CD8-positive, alpha-beta memory T cell (primary cell): ENCODE measurements at regions not wholly inside any gene's neighbourhood (a gene's known extent, or its start where the extent isn't known, plus 50 kb on each side); places are given as distances from the start of the nearest gene placed in this dataset.

Experiments used
- CTCF ChIA-PET: fragments of 350-600 bp; sonication (Branson Sonifier 250); formaldehyde crosslinking; loops from one replicate; lab custom pipeline; 2021; ENCODE audit warnings: antibody characterized with exemption; lab: Charles Lee
- POLR2A ChIA-PET: fragments of 350-600 bp; sonication (Branson Sonifier 250); formaldehyde crosslinking; loops from one replicate; lab custom pipeline; 2021; ENCODE audit warnings: antibody characterized with exemption; lab: Charles Lee
- DNase-seq, 5 donors: peaks; one replicate each; pipeline versions ENCODE4 v3.0.0 to v3.0.0-alpha.2; 2020 to 2022; ENCODE audit warnings: mixed read lengths in 1 of 5
- H3K27ac ChIP-seq: one replicate; pipeline ENCODE4 v1.7.0; 2013; ENCODE audit warnings: low read depth, mild to moderate bottlenecking, low read length, moderate library complexity
- H3K27me3 ChIP-seq: 2 replicates; pipeline ENCODE4 v1.7.0; 2013; ENCODE audit warnings: low read length, mild to moderate bottlenecking; ENCODE audit not compliant: insufficient read depth, poor library complexity, severe bottlenecking
- H3K36me3 ChIP-seq: 2 replicates; pipeline ENCODE4 v1.7.0; 2013; ENCODE audit warnings: mild to moderate bottlenecking, low read length, moderate library complexity; ENCODE audit not compliant: insufficient read depth
- H3K4me1 ChIP-seq: 2 replicates; pipeline ENCODE4 v1.7.0; 2013; ENCODE audit warnings: mild to moderate bottlenecking, low read length, moderate library complexity; ENCODE audit not compliant: insufficient read depth
- H3K4me3 ChIP-seq: 2 replicates; pipeline ENCODE4 v1.7.0; 2013; ENCODE audit warnings: mild to moderate bottlenecking, low read length
- H3K9me3 ChIP-seq: 2 replicates; pipeline ENCODE4 v1.7.0; 2013; ENCODE audit warnings: mild to moderate bottlenecking, low read length
- H3K27ac Mint-ChIP-seq, 8 donors: one replicate each; pipeline ENCODE4 v1.8.0; 2020 to 2021; ENCODE audit warnings: mixed read lengths in 8 of 8, mild to moderate bottlenecking in 6 of 8, inconsistent platforms in 3 of 8, moderate library complexity in 3 of 8
- H3K27me3 Mint-ChIP-seq, 2 donors: one replicate each; pipeline ENCODE4 v1.8.0; 2020 to 2021; ENCODE audit warnings: mixed read lengths in 2 of 2, mild to moderate bottlenecking in 1 of 2, moderate library complexity in 1 of 2
- H3K36me3 Mint-ChIP-seq, 3 donors: one replicate each; pipeline ENCODE4 v1.8.0; 2020 to 2021; ENCODE audit warnings: mixed read lengths in 3 of 3, inconsistent platforms in 1 of 3, mild to moderate bottlenecking in 1 of 3
- H3K4me1 Mint-ChIP-seq, 3 donors: one replicate each; pipeline ENCODE4 v1.8.0; 2020 to 2021; ENCODE audit warnings: mixed read lengths in 3 of 3, inconsistent platforms in 1 of 3, mild to moderate bottlenecking in 1 of 3
- H3K4me3 Mint-ChIP-seq, 7 donors: one replicate each; pipeline ENCODE4 v1.8.0; 2020 to 2021; ENCODE audit warnings: mixed read lengths in 7 of 7, mild to moderate bottlenecking in 6 of 7, moderate library complexity in 4 of 7, inconsistent platforms in 2 of 7
- H3K9me3 Mint-ChIP-seq, 5 donors: one replicate each; pipeline ENCODE4 v1.8.0; 2020 to 2022; ENCODE audit warnings: mixed read lengths in 5 of 5, mild to moderate bottlenecking in 3 of 5, moderate library complexity in 2 of 5, inconsistent platforms in 1 of 5

DNA sequence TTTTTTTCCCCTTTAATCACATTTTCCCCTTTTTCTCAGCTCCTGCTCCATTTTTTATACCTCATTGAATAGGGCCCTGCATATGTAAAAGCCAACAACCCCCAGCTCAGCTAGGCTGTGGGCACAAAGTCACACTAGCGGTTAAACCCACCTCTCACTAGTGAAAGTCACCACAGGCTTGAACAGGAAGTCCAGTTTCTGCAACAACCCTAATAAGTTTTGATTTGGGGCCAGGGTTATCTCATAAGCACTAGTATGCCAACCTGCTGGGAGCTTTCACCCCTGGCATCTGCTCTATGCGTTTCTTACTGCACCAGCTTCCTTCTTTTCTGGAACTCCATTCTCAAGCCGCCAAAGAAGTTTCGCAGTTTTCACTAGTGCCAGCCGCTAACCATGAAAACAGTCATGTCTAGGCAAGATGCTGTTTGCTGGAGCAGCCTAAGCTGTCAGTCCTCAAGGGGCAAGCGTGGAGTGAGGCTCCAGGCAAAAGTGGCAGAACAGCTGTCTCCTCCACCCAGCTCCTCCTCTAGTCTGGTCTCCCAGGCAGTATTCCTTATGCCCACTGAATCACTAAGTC, 197.0 kb upstream of the MEIS1 start:
- peaks cover 0 to 7% (median 0%) of the 10 kb centered on the region in 5 donors for H3K9me3 Mint-ChIP-seq
- no peak overlapping the region for H3K4me3 Mint-ChIP-seq
- H3K36me3 Mint-ChIP-seq, result no peaks in the 10 kb centered on the region
- Histone ChIP-seq H3K4me3 (no peak overlapping the region), H3K4me1 (no peaks in the 10 kb centered on the region), H3K27me3 (no peaks in the 10 kb centered on the region), H3K27ac (no peak overlapping the region), H3K36me3 (no peaks in the 10 kb centered on the region), H3K9me3 (no peaks in the 10 kb centered on the region)
- H3K27ac Mint-ChIP-seq, result no peak overlapping the region
- H3K27me3 Mint-ChIP-seq, result no peaks in the 10 kb centered on the region
- CTCF ChIA-PET, result no interaction called here
- no peak for DNase-seq
- H3K4me1 Mint-ChIP-seq, result no peaks in the 10 kb centered on the region
- POLR2A ChIA-PET, result no interaction called here

DNA sequence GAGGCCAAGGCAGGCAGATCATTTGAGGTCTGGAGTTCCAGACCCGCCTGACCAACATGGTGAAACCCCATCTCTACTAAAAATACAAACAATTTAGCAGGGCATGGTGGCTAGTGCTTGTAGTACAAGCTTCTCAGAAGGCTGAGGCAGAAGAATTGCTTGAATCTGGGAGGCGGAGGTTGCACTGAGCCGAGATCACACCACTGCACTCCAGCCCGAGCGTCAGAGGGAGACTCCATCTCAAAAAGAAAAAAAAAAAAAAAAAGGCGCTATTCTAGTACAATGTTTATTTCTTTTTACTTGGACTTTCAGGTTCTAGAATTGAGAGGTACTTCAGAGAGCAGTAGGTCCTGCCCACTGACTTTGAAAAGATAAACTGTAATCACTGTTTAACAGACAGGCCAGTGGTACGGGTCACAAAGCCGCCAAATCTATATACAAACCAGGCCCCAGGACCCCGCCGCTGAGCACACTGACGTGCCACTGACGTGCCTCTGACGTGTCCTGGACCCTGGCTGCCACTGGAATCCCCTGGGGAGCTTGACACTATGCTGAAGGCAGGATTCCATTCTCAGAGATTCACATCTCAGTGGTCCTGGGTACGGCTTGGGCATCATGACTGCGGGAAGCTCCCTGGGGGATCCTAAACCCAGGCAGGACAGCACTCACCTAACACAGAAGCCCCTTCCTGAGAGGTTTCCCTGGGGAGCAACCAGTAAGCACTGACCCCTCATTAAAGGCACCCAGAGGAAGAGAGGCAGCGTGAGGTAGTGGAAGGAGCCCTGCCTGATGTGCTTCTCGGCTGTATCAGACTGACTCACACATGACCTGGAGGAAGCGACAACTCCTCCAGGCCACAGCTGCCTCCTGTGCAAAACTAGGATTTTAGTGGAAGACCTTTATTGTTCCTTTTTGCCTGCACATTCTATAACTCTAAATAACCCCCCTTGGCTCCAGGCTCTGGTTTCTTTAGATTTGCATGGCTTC, 197.8 kb upstream of the MEIS1 start:
- Histone ChIP-seq H3K27me3 (no peaks in the 10 kb centered on the region), H3K4me1 (no peaks in the 10 kb centered on the region), H3K27ac (no peak overlapping the region), H3K4me3 (no peak overlapping the region), H3K36me3 (no peaks in the 10 kb centered on the region), H3K9me3 (no peaks in the 10 kb centered on the region)
- Mint-ChIP-seq H3K4me3 (no peak overlapping the region), H3K36me3 (no peaks in the 10 kb centered on the region), H3K9me3 (peaks cover 0 to 7% (median 1%) of the 10 kb centered on the region in 5 donors), H3K27ac (no peak overlapping the region), H3K27me3 (no peaks in the 10 kb centered on the region), H3K4me1 (no peaks in the 10 kb centered on the region)
- ChIA-PET POLR2A (no interaction called here), CTCF (no interaction called here)
- no peak for DNase-seq

DNA sequence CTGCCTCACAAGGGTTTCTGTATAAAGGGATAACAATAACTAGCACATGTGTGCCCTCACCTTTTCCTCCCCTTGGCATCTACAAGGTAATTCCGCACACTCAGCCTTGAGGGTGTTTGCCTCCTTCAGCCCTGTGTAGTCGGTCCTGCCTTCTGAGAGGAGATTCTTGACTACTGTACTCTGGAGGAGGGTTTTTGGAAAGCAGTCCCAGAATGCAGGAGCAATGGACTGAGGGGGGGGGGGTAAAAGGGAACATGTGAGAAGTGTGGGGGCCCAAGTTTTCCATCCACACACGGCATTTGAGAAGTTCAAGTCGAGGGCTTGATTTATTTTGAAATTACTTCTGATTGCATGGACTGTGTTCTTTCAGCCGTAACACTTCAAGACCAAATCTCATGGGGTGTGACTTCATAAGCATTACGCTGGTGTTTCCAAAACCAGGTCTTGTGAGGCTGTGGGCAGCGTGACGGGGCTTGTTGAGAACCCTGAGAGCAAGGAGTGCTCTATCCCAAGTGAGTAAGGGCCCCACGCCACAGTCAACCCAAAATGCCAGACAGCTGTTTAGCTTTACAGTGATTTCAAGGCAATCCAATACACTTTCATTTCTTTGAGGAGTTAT, 198.7 kb upstream of the MEIS1 start:
- no peaks in the 10 kb centered on the region for H3K4me1 ChIP-seq
- CTCF ChIA-PET, result no interaction called here
- no peaks in the 10 kb centered on the region for H3K27me3 ChIP-seq
- no peaks in the 10 kb centered on the region for H3K36me3 ChIP-seq
- no peaks in the 10 kb centered on the region for H3K36me3 Mint-ChIP-seq
- H3K9me3 ChIP-seq, result no peaks in the 10 kb centered on the region
- H3K27ac Mint-ChIP-seq, result no peak overlapping the region
- H3K4me1 Mint-ChIP-seq, result no peaks in the 10 kb centered on the region
- no peak for DNase-seq
- no peak overlapping the region for H3K27ac ChIP-seq
- H3K27me3 Mint-ChIP-seq, result no peaks in the 10 kb centered on the region
- POLR2A ChIA-PET, result no interaction called here
- H3K4me3 Mint-ChIP-seq, result no peak overlapping the region
- H3K9me3 Mint-ChIP-seq, result peaks cover 0 to 7% (median 3%) of the 10 kb centered on the region in 5 donors
- no peak overlapping the region for H3K4me3 ChIP-seq

DNA sequence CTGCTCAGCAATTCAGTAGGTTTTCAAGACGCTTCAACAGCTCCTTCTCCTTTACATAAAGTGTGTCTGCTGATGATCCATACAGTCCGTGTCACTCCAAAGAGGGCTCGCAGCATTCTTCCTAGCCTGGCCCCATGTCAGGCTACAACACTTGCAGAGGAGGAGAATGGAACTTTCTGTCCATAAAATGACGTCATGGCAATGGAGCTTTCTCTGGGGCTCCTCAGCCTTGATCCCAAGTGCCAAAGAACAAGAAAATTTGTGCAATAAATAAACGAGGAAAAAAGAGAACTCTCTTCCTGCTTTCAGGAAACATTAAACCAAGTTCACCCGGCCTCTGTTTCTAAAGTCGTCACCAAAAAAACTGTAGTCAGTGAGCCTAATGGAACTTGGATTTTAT, 199.5 kb upstream of the MEIS1 start:
- Mint-ChIP-seq H3K27me3 (no peaks in the 10 kb centered on the region), H3K27ac (no peak overlapping the region), H3K36me3 (no peaks in the 10 kb centered on the region), H3K9me3 (peaks cover 0 to 7% (median 3%) of the 10 kb centered on the region in 5 donors), H3K4me3 (no peak overlapping the region), H3K4me1 (no peaks in the 10 kb centered on the region)
- Histone ChIP-seq H3K4me3 (no peak overlapping the region), H3K27ac (no peak overlapping the region), H3K36me3 (no peaks in the 10 kb centered on the region), H3K4me1 (no peaks in the 10 kb centered on the region), H3K27me3 (no peaks in the 10 kb centered on the region), H3K9me3 (no peaks in the 10 kb centered on the region)
- POLR2A ChIA-PET, result no interaction called here
- CTCF ChIA-PET, result no interaction called here
- no peak for DNase-seq

DNA sequence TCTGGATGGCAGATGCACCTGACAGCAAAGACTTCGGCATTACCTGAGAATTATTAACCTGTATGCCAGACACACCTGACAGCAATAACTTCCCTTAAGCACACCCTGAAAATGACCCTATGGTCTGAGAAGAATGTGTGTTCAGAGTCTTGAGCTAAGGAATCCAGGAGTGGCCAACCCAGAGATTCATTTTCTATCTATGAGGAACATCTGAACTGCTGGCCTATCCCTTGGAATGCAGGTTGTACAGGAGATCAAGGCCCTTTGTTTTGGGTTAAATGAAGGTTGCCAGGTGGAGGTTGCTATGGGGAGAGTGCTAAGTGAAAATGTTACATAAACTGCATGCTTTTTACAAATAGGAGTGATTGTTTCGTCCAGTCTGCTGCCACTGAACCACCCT, 200.9 kb upstream of the MEIS1 start:
- no peak for DNase-seq
- Histone ChIP-seq H3K9me3 (no peaks in the 10 kb centered on the region), H3K27ac (no peak overlapping the region), H3K36me3 (no peaks in the 10 kb centered on the region), H3K4me1 (no peaks in the 10 kb centered on the region), H3K27me3 (no peaks in the 10 kb centered on the region), H3K4me3 (no peak overlapping the region)
- H3K27ac Mint-ChIP-seq, result no peak overlapping the region
- CTCF ChIA-PET, result no interaction called here
- H3K9me3 Mint-ChIP-seq, result peaks cover 0 to 7% (median 3%) of the 10 kb centered on the region in 5 donors
- H3K27me3 Mint-ChIP-seq, result no peaks in the 10 kb centered on the region
- H3K36me3 Mint-ChIP-seq, result no peaks in the 10 kb centered on the region
- POLR2A ChIA-PET, result no interaction called here
- H3K4me3 Mint-ChIP-seq, result no peak overlapping the region
- H3K4me1 Mint-ChIP-seq, result no peaks in the 10 kb centered on the region

DNA sequence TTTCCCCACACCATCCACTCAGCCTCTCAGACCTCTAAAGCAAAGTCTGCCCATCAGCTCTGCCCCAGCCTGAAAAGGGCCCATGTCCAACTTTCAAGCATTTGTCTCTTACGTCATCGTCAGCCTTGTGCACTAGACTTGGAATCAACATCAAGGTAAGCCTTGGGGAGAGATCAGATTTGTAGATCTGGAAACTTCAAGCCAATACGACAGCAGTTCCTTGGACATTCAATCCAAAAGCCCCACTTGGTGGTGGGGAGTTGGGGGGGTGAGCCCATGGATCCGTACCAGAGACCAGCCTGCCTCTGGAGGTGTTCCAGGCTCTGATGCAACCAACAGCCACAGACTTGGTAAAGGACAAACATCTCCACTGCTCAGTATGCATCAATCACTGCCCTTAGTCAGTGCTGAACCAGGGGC, 206.8 kb upstream of the MEIS1 start:
- H3K27me3 Mint-ChIP-seq, result no peaks in the 10 kb centered on the region
- Histone ChIP-seq H3K4me3 (no peak overlapping the region), H3K36me3 (no peaks in the 10 kb centered on the region), H3K27ac (no peak overlapping the region), H3K9me3 (no peaks in the 10 kb centered on the region), H3K27me3 (no peaks in the 10 kb centered on the region), H3K4me1 (no peaks in the 10 kb centered on the region)
- ChIA-PET POLR2A (no interaction called here), CTCF (no interaction called here)
- DNase-seq, result no peak
- H3K4me3 Mint-ChIP-seq, result no peak overlapping the region
- H3K9me3 Mint-ChIP-seq, result peaks cover 0 to 7% (median 4%) of the 10 kb centered on the region in 5 donors
- H3K36me3 Mint-ChIP-seq, result no peaks in the 10 kb centered on the region
- no peak overlapping the region for H3K27ac Mint-ChIP-seq
- H3K4me1 Mint-ChIP-seq, result no peaks in the 10 kb centered on the region

DNA sequence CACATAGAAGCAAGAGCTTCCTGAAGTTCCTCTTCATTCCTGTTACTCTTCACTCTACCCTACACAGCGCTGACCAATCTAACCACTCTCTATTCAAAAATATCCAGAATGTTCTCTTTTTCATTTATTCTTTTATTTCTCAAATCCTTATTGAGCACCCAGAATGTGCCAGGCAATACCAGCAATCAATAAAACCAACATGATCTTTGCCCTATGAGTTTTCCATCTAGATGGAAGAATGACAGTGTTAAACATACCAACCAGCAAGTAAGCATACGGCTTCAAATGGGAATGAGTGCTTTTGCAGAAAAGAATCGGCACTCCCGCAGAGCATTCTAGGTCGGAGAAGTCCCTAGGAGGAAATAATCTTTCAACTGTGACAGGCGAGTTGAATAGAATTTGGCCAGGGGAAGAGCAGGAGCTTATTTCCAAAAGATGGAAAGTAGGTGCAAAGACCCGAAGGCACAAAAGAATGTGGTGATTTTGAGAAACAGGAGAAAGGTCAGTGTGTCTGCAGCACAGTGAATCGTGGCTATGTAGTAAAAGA, 217.8 kb upstream of the MEIS1 start:
- H3K27ac Mint-ChIP-seq, result no peak overlapping the region
- H3K36me3 Mint-ChIP-seq, result no peaks in the 10 kb centered on the region
- Histone ChIP-seq H3K4me3 (no peak overlapping the region), H3K27me3 (no peaks in the 10 kb centered on the region), H3K9me3 (no peaks in the 10 kb centered on the region), H3K27ac (no peak overlapping the region), H3K4me1 (no peaks in the 10 kb centered on the region), H3K36me3 (no peaks in the 10 kb centered on the region)
- CTCF ChIA-PET, result no interaction called here
- POLR2A ChIA-PET, result no interaction called here
- H3K9me3 Mint-ChIP-seq, result peaks cover 3 to 6% (median 3%) of the 10 kb centered on the region in 5 donors
- no peak overlapping the region for H3K4me3 Mint-ChIP-seq
- no peak for DNase-seq
- no peaks in the 10 kb centered on the region for H3K4me1 Mint-ChIP-seq
- peaks cover 0 to 2% of the 10 kb centered on the region in 2 donors for H3K27me3 Mint-ChIP-seq

DNA sequence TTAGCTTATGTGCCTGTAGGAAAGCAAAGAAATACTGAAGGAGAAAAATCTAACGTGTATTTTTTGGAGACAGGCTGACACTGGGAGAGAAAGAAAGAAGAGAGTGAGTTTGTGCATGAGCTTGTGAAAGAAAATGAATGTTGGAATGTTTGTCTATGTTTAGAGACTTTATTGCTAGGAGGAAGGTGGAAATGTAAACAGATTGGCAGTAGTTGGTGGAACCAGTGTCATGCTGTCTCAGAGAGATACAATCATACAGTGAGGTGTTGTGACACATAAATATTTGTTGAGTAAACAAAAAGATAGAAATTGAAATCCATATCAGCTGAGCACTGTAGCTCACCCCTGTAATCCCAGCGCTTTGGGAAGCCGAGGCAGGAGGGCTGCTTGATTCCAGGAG, 222.2 kb upstream of the MEIS1 start:
- Histone ChIP-seq H3K4me3 (no peak overlapping the region), H3K36me3 (no peaks in the 10 kb centered on the region), H3K4me1 (no peaks in the 10 kb centered on the region), H3K9me3 (no peaks in the 10 kb centered on the region), H3K27ac (no peak overlapping the region), H3K27me3 (no peaks in the 10 kb centered on the region)
- peaks cover 0 to 6% (median 3%) of the 10 kb centered on the region in 5 donors for H3K9me3 Mint-ChIP-seq
- H3K27ac Mint-ChIP-seq, result no peak overlapping the region
- H3K27me3 Mint-ChIP-seq, result no peaks in the 10 kb centered on the region
- ChIA-PET POLR2A (no interaction called here), CTCF (no interaction called here)
- no peaks in the 10 kb centered on the region for H3K36me3 Mint-ChIP-seq
- no peak for DNase-seq
- no peaks in the 10 kb centered on the region for H3K4me1 Mint-ChIP-seq
- H3K4me3 Mint-ChIP-seq, result no peak overlapping the region
